Pancreas (tissue), 10 donors: ENCODE measurements at regions not wholly inside any gene's neighbourhood (a gene's known extent, or its start where the extent isn't known, plus 50 kb on each side); places are given as distances from the start of the nearest gene placed in this dataset.

ENCODE experiments used
- ATAC-seq, 4 donors: fragments of 200-7000 bp; cut with Tn5 transposase; one replicate each; pipeline versions ENCODE4 v1.8.0 to v1.9.1; 2020; ENCODE audit warnings: mild to moderate bottlenecking in 4 of 4, moderate library complexity in 4 of 4
- DNase-seq, 6 donors: peaks; one replicate each; pipeline ENCODE4 v3.0.0-alpha.2; 2020
- FAIRE-seq: peaks from 2 replicates; lab custom pipeline; 2012; peaks lifted over from hg19 to GRCh38; lab: Jason Lieb, UNC
- H3K27ac ChIP-seq, 4 donors: fragments of 200-600 bp; sonication (generic); 1 replicate in 3 of 4; 2 replicates in 1 of 4; pipeline versions ENCODE4 v1.5.0 to v1.8.0; 2020
- H3K27me3 ChIP-seq, 4 donors: fragments of 200-600 bp; one replicate each; pipeline ENCODE4 v1.8.0; 2021
- H3K36me3 ChIP-seq, 3 donors: fragments of 200-600 bp; sonication (generic) in 1 of 3; one replicate each; pipeline versions ENCODE4 v1.5.0 to v1.8.0; 2020 to 2021
- H3K4me1 ChIP-seq, 3 donors: fragments of 200-600 bp; one replicate each; pipeline ENCODE4 v1.8.0; 2021
- H3K4me3 ChIP-seq, 4 donors: fragments of 200-600 bp; sonication (generic) in 2 of 4; one replicate each; pipeline versions ENCODE4 v1.5.0 to v1.8.0; 2020 to 2021
- H3K9me3 ChIP-seq, 4 donors: fragments of 200-600 bp; one replicate each; pipeline ENCODE4 v1.8.0; 2021
- WGBS, 2 donors: extraction: QIAGEN DNeasy Blood & Tissue Kit; methylation state at CpG; one replicate each; pipeline ENCODE4 v1.1.7; 2013; 5-methylcytosine and 5-hydroxymethylcytosine counted together
- intact Hi-C, 3 donors: fragments of 100-400 bp; cut with DNase I; formaldehyde crosslinking; loops; one replicate each; pipeline versions ENCODE4 v1.11.1 to v1.14.2; 2022
- TF ChIP-seq, protein P1 (sequence below), 4 donors: fragments of 200-600 bp; sonication (generic) in 3 of 4; IDR thresholded peaks; one replicate each; pipeline versions ENCODE4 v1.5.0 to v1.8.0; 2021; ENCODE audit warnings: antibody characterized with exemption in 4 of 4
- donor health status: healthy with polysubstance abuse.
- donor health status: DM: no; HTN: no; CAD: no; lungs with moderate emphysema.
- donor health status: DM: no; HTN: no; CAD: no.
- donor health status: control.
- donor health status: control.
- donor health status: Bipolar disorder and iron deficiency.
- donor health status: DM: yes; HTN: yes; CAD: no.
- donor health status: DM: no; HTN: no; CAD: no.
- donor health status: DM: no; HTN: no; CAD: no.
- donor health status: DM: yes; HTN: yes; CAD: no.

DNA sequence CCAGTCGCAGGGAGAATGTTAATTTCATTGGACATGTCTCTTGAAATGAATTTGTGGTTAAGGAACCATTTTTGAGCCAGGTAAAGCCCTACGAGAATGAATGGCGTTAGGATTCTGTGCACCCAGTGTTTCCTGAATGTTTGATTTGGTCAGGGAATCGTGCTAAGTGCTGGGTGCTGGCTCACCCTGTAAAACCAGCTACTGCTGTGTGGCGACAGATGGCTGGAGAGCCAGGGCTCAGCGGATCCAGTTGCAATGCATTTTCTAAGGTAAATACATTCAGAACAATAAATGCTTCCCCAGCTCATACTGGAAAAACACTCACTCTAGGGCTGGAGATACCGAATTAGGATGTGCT lies 355.5 kb downstream of the GLRX3 start:
- 59 to 63% methylated on average over 7 of the region's 7 CpGs for WGBS, 2 donors
- no peak overlapping the region for H3K4me3 ChIP-seq
- TF ChIP-seq, protein P1, sequence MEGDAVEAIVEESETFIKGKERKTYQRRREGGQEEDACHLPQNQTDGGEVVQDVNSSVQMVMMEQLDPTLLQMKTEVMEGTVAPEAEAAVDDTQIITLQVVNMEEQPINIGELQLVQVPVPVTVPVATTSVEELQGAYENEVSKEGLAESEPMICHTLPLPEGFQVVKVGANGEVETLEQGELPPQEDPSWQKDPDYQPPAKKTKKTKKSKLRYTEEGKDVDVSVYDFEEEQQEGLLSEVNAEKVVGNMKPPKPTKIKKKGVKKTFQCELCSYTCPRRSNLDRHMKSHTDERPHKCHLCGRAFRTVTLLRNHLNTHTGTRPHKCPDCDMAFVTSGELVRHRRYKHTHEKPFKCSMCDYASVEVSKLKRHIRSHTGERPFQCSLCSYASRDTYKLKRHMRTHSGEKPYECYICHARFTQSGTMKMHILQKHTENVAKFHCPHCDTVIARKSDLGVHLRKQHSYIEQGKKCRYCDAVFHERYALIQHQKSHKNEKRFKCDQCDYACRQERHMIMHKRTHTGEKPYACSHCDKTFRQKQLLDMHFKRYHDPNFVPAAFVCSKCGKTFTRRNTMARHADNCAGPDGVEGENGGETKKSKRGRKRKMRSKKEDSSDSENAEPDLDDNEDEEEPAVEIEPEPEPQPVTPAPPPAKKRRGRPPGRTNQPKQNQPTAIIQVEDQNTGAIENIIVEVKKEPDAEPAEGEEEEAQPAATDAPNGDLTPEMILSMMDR (IDR thresholded peaks at IDR 0.05), result no peak
- no peak for DNase-seq
- ATAC-seq, result no peak
- no peaks in the 10 kb centered on the region for H3K4me1 ChIP-seq
- no peaks in the 10 kb centered on the region for H3K9me3 ChIP-seq
- intact Hi-C loops, result no loop called here
- H3K36me3 ChIP-seq, result no peaks in the 10 kb centered on the region
- H3K27me3 ChIP-seq, result no peaks in the 10 kb centered on the region
- no peak for FAIRE-seq
- no peak overlapping the region for H3K27ac ChIP-seq

DNA sequence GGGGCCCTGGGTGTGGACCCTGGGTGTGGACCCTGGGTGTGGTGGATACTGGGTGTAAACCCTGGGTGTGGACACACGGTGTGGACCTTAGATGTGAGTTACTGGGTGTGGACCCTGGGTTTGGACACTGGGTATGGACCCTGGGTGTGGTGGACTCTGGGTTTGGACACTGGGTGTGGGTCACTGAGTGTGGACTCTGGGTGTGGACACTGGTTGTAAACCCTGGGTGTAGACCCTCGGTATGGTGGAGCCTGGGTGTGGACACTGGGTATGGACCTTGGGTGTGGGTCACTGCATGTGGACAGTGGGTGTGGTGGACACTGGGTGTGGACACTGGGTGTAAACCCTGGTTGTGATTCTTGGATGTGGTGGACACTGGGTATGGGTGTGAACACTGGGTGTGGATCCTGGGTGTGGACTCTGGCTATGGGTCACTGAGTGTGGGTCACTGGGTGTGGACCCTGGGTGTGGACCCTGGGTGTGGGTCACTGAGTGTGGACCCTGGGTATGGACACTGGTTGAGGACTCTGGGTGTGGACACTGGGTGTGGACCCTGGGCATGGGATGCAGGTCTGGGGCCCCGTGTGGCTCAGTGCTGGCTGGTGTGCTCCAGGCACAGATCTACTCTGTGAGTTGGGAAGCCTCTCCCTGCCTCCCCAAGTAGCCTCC lies 356.2 kb downstream of the GLRX3 start:
- FAIRE-seq (no peak), ATAC-seq (no peak), DNase-seq (peak in 1 of 6 donors; percentile 31)
- WGBS, 2 donors, result 57 to 72% methylated on average over 3 of the region's 3 CpGs
- H3K36me3 ChIP-seq, result no peaks in the 10 kb centered on the region
- no peaks in the 10 kb centered on the region for H3K4me1 ChIP-seq
- no peaks in the 10 kb centered on the region for H3K27me3 ChIP-seq
- TF ChIP-seq, protein P1 (IDR thresholded peaks at IDR 0.05), result no peak
- intact Hi-C loops, result no loop called here
- no peaks in the 10 kb centered on the region for H3K9me3 ChIP-seq
- H3K27ac ChIP-seq, result no peak overlapping the region
- H3K4me3 ChIP-seq, result no peak overlapping the region

DNA sequence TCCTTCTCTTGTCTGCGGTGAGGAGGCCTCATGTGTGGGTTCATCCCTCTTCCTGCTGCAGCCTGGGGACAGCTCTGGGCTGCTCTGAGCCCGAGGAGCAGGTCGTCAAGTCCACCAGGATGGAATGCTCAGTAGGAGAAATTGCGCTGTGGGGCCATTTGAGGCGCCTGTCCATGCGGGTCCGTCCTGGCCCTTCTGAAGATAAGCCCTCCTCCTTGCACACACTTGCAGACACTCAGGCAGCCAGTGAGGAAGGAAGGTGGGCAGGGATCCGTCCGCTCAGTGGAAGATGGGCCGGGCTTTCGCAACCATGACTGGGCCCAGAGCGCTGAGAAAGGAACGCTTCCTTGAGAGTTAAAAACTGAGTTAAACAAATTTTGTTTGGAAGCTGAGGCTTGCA lies 356.8 kb downstream of the GLRX3 start:
- Histone ChIP-seq H3K9me3 (no peaks in the 10 kb centered on the region), H3K36me3 (no peaks in the 10 kb centered on the region), H3K4me3 (no peak overlapping the region), H3K4me1 (no peaks in the 10 kb centered on the region), H3K27ac (no peak overlapping the region), H3K27me3 (no peaks in the 10 kb centered on the region)
- ATAC-seq (no peak), FAIRE-seq (no peak), DNase-seq (peak in 1 of 6 donors; percentile 30)
- intact Hi-C loops, result no loop called here
- 83 to 85% methylated on average over 13 of the region's 13 CpGs for WGBS, 2 donors
- TF ChIP-seq, protein P1 (IDR thresholded peaks at IDR 0.05), result no peak

DNA sequence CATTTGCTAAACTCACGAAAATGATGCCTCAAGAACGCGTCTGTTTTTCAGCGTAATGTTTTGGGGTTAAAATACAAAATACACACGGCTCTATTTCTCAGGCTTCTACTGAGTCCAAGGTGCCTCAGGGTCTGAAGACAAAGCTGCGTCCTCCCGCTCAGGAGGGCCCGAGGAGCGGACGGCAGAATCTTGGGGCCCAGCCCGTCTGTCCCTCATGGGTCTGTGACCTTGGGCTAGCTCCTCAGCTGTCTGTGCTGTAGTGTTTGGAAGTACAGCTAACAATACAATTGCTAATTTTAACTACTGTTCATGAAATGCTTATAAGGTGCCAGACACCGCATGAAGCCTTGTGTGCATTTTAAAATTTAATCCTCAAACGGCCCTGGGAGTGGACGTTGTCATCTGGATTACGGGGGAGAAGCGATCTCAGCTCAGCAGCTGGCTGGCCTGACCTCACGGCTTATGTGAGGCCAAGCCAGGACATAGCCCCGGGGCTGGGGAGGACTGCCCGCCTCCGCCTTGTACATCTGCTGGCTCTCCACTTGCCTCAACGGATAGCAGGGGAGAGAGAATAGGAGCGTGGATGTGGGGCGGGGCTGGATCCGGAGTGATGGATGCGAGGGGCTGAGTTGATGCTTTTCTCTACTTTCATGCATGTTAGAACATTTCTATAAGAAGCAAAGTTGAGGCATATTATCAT lies 357.4 kb downstream of the GLRX3 start:
- FAIRE-seq (no peak), DNase-seq (peak in 1 of 6 donors; percentile 29), ATAC-seq (no peak)
- Histone ChIP-seq H3K4me1 (no peaks in the 10 kb centered on the region), H3K36me3 (no peaks in the 10 kb centered on the region), H3K27me3 (no peaks in the 10 kb centered on the region), H3K9me3 (no peaks in the 10 kb centered on the region), H3K27ac (no peak overlapping the region), H3K4me3 (no peak overlapping the region)
- WGBS, 2 donors, result 72 to 80% methylated on average over 25 of the region's 25 CpGs
- TF ChIP-seq, protein P1 (IDR thresholded peaks at IDR 0.05), result no peak
- intact Hi-C loops, result no loop called here
